T-cell (primary cell): ENCODE measurements at regions not wholly inside any gene's neighbourhood (a gene's known extent, or its start where the extent isn't known, plus 50 kb on each side); places are given as distances from the start of the nearest gene placed in this dataset.

Experiments used
- ATAC-seq, 4 experiments: fragments of 200-7000 bp in 3 of 4; fragments of 150-1000 bp in 1 of 4; cut with Tn5 transposase; replicated peaks in 1 of 4; 1 replicate in 3 of 4; 2 replicates in 1 of 4; pipeline ENCODE4 v1.10.0; 2021; ENCODE audit warnings: moderate library complexity in 3 of 4, mild to moderate bottlenecking in 2 of 4, moderate number of reproducible peaks in 1 of 4
- CTCF ChIA-PET, 2 donors: fragments of 300-600 bp; sonication (Branson Sonifier 250); formaldehyde crosslinking; loops; one replicate each; lab custom pipeline; 2022; ENCODE audit warnings: antibody characterized with exemption in 2 of 2; lab: Charles Lee
- POLR2A ChIA-PET, 2 donors: fragments of 300-600 bp; sonication (Branson Sonifier 250); formaldehyde crosslinking; loops; one replicate each; lab custom pipeline; 2022; ENCODE audit warnings: antibody characterized with exemption in 2 of 2; lab: Charles Lee
- DNase-seq, 35 experiments: peaks; one replicate each; pipeline versions ENCODE4 v3.0.0 to v3.0.0-alpha.2; 2013 to 2023
- H3K27ac ChIP-seq: one replicate; pipeline ENCODE4 v1.5.1; 2013; ENCODE audit warnings: low read length
- H3K27me3 ChIP-seq, 2 experiments: replicated peaks in 1 of 2; 1 replicate in 1 of 2; 2 replicates in 1 of 2; pipeline versions ENCODE4 v1.6.1 to v1.7.0; 2013; ENCODE audit warnings: low read length in 1 of 2, mixed read lengths in 1 of 2; ENCODE audit not compliant: control insufficient read depth in 2 of 2, insufficient read depth in 2 of 2; ENCODE audit errors: extremely low read depth in 1 of 2
- H3K36me3 ChIP-seq, 2 donors: 1 replicate in 1 of 2; 2 replicates in 1 of 2; pipeline versions ENCODE4 v1.6.1 to v1.7.0; 2013; ENCODE audit warnings: low read length in 1 of 2; ENCODE audit not compliant: control insufficient read depth in 2 of 2, insufficient read depth in 1 of 2; ENCODE audit errors: extremely low read depth in 1 of 2
- H3K4me1 ChIP-seq, 2 experiments: 1 replicate in 1 of 2; 2 replicates in 1 of 2; pipeline versions ENCODE4 v1.6.1 to v1.7.0; 2013; ENCODE audit warnings: low read length in 2 of 2, mixed read lengths in 1 of 2; ENCODE audit not compliant: insufficient read depth in 2 of 2, control insufficient read depth in 1 of 2; ENCODE audit errors: extremely low read depth in 1 of 2
- H3K4me3 ChIP-seq, 2 donors: 1 replicate in 1 of 2; 2 replicates in 1 of 2; pipeline versions ENCODE4 v1.5.1 to v1.7.0; 2013; ENCODE audit warnings: mild to moderate bottlenecking in 2 of 2, low read length in 1 of 2, moderate library complexity in 1 of 2; ENCODE audit not compliant: control insufficient read depth in 1 of 2; ENCODE audit errors: extremely low read depth in 1 of 2
- H3K9me3 ChIP-seq: 2 replicates; pipeline ENCODE4 v1.7.0; 2013
- H3K27ac Mint-ChIP-seq, 2 donors: one replicate each; pipeline ENCODE4 v1.8.0; 2020 to 2021; ENCODE audit warnings: mild to moderate bottlenecking in 2 of 2, mixed read lengths in 2 of 2
- H3K27me3 Mint-ChIP-seq, 2 donors: one replicate each; pipeline ENCODE4 v1.8.0; 2021 to 2022; ENCODE audit warnings: mixed read lengths in 2 of 2
- H3K36me3 Mint-ChIP-seq: one replicate; pipeline ENCODE4 v1.8.0; 2021; ENCODE audit warnings: mixed read lengths
- H3K4me1 Mint-ChIP-seq, 3 donors: one replicate each; pipeline ENCODE4 v1.8.0; 2020 to 2022; ENCODE audit warnings: mixed read lengths in 3 of 3, mild to moderate bottlenecking in 1 of 3
- H3K4me3 Mint-ChIP-seq, 3 donors: one replicate each; pipeline ENCODE4 v1.8.0; 2020 to 2022; ENCODE audit warnings: mild to moderate bottlenecking in 3 of 3, mixed read lengths in 3 of 3, moderate library complexity in 3 of 3
- H3K9me3 Mint-ChIP-seq, 3 donors: one replicate each; pipeline ENCODE4 v1.8.0; 2020 to 2022; ENCODE audit warnings: mixed read lengths in 3 of 3
- WGBS: methylation state at CpG from one replicate; pipeline ENCODE4 v1.1.5; 2013; ENCODE audit warnings: missing lambda C conversion rate; ENCODE audit not compliant: insufficient coverage; 5-methylcytosine and 5-hydroxymethylcytosine counted together

DNA sequence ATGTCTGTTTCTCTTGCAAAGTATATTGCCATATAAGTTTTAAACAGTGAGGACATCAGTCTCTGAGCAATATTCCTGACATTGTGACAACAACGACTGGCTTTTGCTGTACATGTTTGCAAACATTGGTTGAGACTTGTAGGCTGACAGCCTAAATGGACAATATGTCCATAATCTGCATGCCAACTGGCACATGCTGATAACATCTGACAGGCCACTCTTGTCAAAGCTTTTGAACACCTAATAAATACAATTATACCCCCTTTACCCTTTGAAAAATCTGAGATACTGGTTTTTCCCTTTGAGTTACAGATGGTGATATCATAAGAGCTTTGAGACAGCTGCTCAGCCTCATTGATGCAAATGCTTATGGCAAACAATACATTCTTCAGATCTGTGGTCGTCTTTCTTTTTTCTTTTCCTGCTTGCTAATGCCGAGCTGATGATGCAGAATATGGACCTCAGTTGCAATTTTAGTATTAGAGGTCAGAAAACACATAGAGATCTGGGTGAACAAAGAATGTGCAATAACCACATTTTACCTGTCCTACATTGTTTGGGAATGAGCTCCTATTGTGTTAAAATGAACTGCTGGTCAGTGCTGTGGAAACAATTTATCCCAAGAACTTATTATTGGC, 114.9 kb downstream of the RFC3 start:
- Mint-ChIP-seq H3K27me3 (no peaks in the 10 kb centered on the region), H3K27ac (no peak overlapping the region), H3K4me3 (no peak overlapping the region), H3K9me3 (no peaks in the 10 kb centered on the region), H3K4me1 (no peaks in the 10 kb centered on the region), H3K36me3 (no peaks in the 10 kb centered on the region)
- H3K9me3 ChIP-seq, result no peaks in the 10 kb centered on the region
- no peaks in the 10 kb centered on the region for H3K36me3 ChIP-seq
- whole genome bisulfite sequencing, result 100% methylated on average over 1 of the region's 3 CpGs
- DNase-seq (no peak), ATAC-seq (no peak)
- H3K4me1 ChIP-seq, result no peaks in the 10 kb centered on the region
- no peaks in the 10 kb centered on the region for H3K27me3 ChIP-seq
- ChIA-PET POLR2A (no interaction called here), CTCF (no interaction called here)
- no peak overlapping the region for H3K4me3 ChIP-seq
- H3K27ac ChIP-seq, result no peak overlapping the region

DNA sequence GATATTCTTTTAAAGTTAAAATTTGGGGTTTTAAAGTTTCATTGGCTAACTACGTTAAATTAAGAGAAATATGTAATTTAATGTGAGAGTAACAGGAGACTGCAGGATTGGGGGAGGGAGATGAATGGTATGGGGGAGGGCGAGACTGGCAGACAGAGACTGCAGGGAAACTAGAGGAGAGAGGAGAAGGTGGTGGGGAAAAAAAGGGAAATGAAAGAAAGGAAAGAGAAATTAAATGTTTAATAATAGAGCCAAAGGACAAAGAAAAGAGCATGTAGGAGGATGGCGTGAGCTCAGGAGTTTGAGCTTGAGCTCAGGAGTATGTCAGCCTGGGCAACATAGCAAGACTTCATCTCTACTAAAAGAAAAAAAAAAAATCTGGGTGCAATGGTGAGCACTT, 115.9 kb downstream of the RFC3 start:
- POLR2A ChIA-PET, result no interaction called here
- no peak for ATAC-seq

GRCh38 chr13:33934343-33934742, 116.4 kb downstream of the RFC3 start:
- Mint-ChIP-seq H3K4me1 (no peaks in the 10 kb centered on the region), H3K4me3 (no peak overlapping the region), H3K27me3 (no peaks in the 10 kb centered on the region), H3K27ac (no peak overlapping the region), H3K36me3 (no peaks in the 10 kb centered on the region), H3K9me3 (no peaks in the 10 kb centered on the region)
- ATAC-seq (no peak), DNase-seq (no peak)
- ChIA-PET POLR2A (no interaction called here), CTCF (no interaction called here)
- H3K27ac ChIP-seq, result no peak overlapping the region
- H3K4me3 ChIP-seq, result no peak overlapping the region
- H3K4me1 ChIP-seq, result no peaks in the 10 kb centered on the region
- no peaks in the 10 kb centered on the region for H3K36me3 ChIP-seq
- no peaks in the 10 kb centered on the region for H3K9me3 ChIP-seq
- no peaks in the 10 kb centered on the region for H3K27me3 ChIP-seq
- WGBS, result 100% methylated on average over 1 of the region's 2 CpGs

More for the DNA sequence above, 115.9 kb downstream of the RFC3 start:
- no peak overlapping the region for H3K27ac Mint-ChIP-seq
- no peak overlapping the region for H3K4me3 ChIP-seq
- no peaks in the 10 kb centered on the region for H3K27me3 ChIP-seq
- WGBS, result 58% methylated on average over 2 of the region's 3 CpGs
- H3K27ac ChIP-seq, result no peak overlapping the region
- no peaks in the 10 kb centered on the region for H3K9me3 ChIP-seq
- H3K4me1 Mint-ChIP-seq, result no peaks in the 10 kb centered on the region
- no peaks in the 10 kb centered on the region for H3K4me1 ChIP-seq
- no peaks in the 10 kb centered on the region for H3K27me3 Mint-ChIP-seq
- no peaks in the 10 kb centered on the region for H3K36me3 ChIP-seq
- DNase-seq, result no peak
- CTCF ChIA-PET, result no interaction called here
- no peaks in the 10 kb centered on the region for H3K9me3 Mint-ChIP-seq
- H3K36me3 Mint-ChIP-seq, result no peaks in the 10 kb centered on the region
- no peak overlapping the region for H3K4me3 Mint-ChIP-seq

- no peak overlapping the region for H3K27ac ChIP-seq
- H3K4me3 ChIP-seq, result no peak overlapping the region
- H3K36me3 ChIP-seq, result no peaks in the 10 kb centered on the region
- ATAC-seq (no peak), DNase-seq (no peak)
- H3K27me3 Mint-ChIP-seq, result no peaks in the 10 kb centered on the region
- CTCF ChIA-PET, result no interaction called here
- no peak overlapping the region for H3K4me3 Mint-ChIP-seq
- no peaks in the 10 kb centered on the region for H3K4me1 Mint-ChIP-seq
- H3K4me1 ChIP-seq, result no peaks in the 10 kb centered on the region
- no peak overlapping the region for H3K27ac Mint-ChIP-seq
- H3K27me3 ChIP-seq, result no peaks in the 10 kb centered on the region
- no peaks in the 10 kb centered on the region for H3K9me3 Mint-ChIP-seq
- POLR2A ChIA-PET, result no interaction called here
- H3K9me3 ChIP-seq, result no peaks in the 10 kb centered on the region
- H3K36me3 Mint-ChIP-seq, result no peaks in the 10 kb centered on the region
Measured at GRCh38 chr13:33934951-33935371, 117.0 kb downstream of the RFC3 start.

DNA sequence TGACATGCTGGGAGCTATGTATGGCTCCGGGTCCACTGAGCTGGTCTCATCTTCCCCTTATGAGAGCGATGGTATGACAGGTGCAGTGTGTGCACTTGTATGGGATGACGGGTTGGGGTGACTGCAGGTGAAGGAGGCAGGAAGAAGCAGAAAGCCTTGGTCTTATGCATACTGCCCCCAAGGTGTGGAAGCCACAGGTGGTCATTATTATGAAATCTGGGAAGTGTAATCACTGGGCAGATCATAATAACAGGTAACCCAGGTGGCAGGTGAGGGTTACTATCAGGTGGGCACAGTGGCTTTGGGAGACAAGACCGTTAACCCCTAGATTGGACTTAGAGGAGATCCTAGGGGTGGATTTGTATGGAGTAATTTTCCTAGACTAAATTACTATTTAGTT, 118.0 kb downstream of the RFC3 start:
- Mint-ChIP-seq H3K9me3 (no peaks in the 10 kb centered on the region), H3K4me3 (no peak overlapping the region), H3K27ac (no peak overlapping the region), H3K4me1 (no peaks in the 10 kb centered on the region), H3K36me3 (no peaks in the 10 kb centered on the region), H3K27me3 (no peaks in the 10 kb centered on the region)
- CTCF ChIA-PET, result no interaction called here
- ATAC-seq, result no peak
- 90% methylated on average over 2 of the region's 4 CpGs for WGBS
- no peaks in the 10 kb centered on the region for H3K27me3 ChIP-seq
- no peak overlapping the region for H3K27ac ChIP-seq
- DNase-seq, result no peak
- H3K9me3 ChIP-seq, result no peaks in the 10 kb centered on the region
- no peaks in the 10 kb centered on the region for H3K4me1 ChIP-seq
- no peaks in the 10 kb centered on the region for H3K36me3 ChIP-seq
- no peak overlapping the region for H3K4me3 ChIP-seq
- POLR2A ChIA-PET, result no interaction called here

- ChIA-PET CTCF (no interaction called here), POLR2A (no interaction called here)
- no peaks in the 10 kb centered on the region for H3K9me3 Mint-ChIP-seq
Measured at GRCh38 chr13:33937373-33938098, 119.6 kb downstream of the RFC3 start.

More at GRCh38 chr13:33937373-33938098, 119.6 kb downstream of the RFC3 start:
- H3K4me1 Mint-ChIP-seq, result no peaks in the 10 kb centered on the region
- H3K27ac ChIP-seq, result no peak overlapping the region
- no peaks in the 10 kb centered on the region for H3K36me3 Mint-ChIP-seq
- H3K27me3 ChIP-seq, result no peaks in the 10 kb centered on the region
- no peaks in the 10 kb centered on the region for H3K36me3 ChIP-seq
- H3K4me3 Mint-ChIP-seq, result no peak overlapping the region
- no peak for ATAC-seq
- no peaks in the 10 kb centered on the region for H3K27me3 Mint-ChIP-seq
- no peak overlapping the region for H3K27ac Mint-ChIP-seq
- no CpG with 5 or more reads among the region's 3 CpGs for WGBS
- no peak overlapping the region for H3K4me3 ChIP-seq
- H3K9me3 ChIP-seq, result no peaks in the 10 kb centered on the region
- no peak for DNase-seq
- H3K4me1 ChIP-seq, result no peaks in the 10 kb centered on the region
